ENCODE measurements at regions not wholly inside any gene's neighbourhood (a gene's known extent, or its start where the extent isn't known, plus 50 kb on each side); places are given as distances from the start of the nearest gene placed in this dataset.
A peak's percentile ranks its signal among the peaks of the same experiment; 100 is the strongest.

- no peak overlapping the region for H3K4me3 ChIP-seq
- DNase-seq, result no peak
- H3K27me3 ChIP-seq (ENCODE audit: control insufficient read depth in 3 of 3, insufficient read depth in 3 of 3, low read length in 2 of 3), result no peaks in the 10 kb centered on the region
- no peak for ATAC-seq (ENCODE audit: insufficient read depth, low FRiP score)
- no peak overlapping the region for H3K9ac ChIP-seq (ENCODE audit: insufficient read depth in 1 of 2, low read length in 2 of 2)
- H3K9me3 ChIP-seq (ENCODE audit: control insufficient read depth in 4 of 4, insufficient read depth in 3 of 4, low read length in 3 of 4), result peaks cover 0 to 2% (median 0%) of the 10 kb centered on the region in 4 donors
- 84 to 91% methylated on average over 1 of the region's 1 CpG for WGBS, 2 donors
- no peaks in the 10 kb centered on the region for H3K36me3 ChIP-seq (ENCODE audit: control insufficient read depth in 4 of 4, insufficient read depth in 4 of 4, low read length in 4 of 4)
- TF ChIP-seq, protein P1, sequence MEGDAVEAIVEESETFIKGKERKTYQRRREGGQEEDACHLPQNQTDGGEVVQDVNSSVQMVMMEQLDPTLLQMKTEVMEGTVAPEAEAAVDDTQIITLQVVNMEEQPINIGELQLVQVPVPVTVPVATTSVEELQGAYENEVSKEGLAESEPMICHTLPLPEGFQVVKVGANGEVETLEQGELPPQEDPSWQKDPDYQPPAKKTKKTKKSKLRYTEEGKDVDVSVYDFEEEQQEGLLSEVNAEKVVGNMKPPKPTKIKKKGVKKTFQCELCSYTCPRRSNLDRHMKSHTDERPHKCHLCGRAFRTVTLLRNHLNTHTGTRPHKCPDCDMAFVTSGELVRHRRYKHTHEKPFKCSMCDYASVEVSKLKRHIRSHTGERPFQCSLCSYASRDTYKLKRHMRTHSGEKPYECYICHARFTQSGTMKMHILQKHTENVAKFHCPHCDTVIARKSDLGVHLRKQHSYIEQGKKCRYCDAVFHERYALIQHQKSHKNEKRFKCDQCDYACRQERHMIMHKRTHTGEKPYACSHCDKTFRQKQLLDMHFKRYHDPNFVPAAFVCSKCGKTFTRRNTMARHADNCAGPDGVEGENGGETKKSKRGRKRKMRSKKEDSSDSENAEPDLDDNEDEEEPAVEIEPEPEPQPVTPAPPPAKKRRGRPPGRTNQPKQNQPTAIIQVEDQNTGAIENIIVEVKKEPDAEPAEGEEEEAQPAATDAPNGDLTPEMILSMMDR (IDR thresholded peaks at IDR 0.05; ENCODE audit: control extremely low read depth, extremely low read depth), result no peak
- no peak overlapping the region for H3K27ac ChIP-seq (ENCODE audit: low read depth in 1 of 2, low read length in 1 of 2)
- peaks cover 0 to 20% (median 2%) of the 10 kb centered on the region in 5 donors for H3K4me1 ChIP-seq (ENCODE audit: control insufficient read depth in 5 of 5, insufficient read depth in 5 of 5, low read length in 5 of 5)
Observed at GRCh38 chr9:13809401-13809800, 504.5 kb downstream of the NFIB start.

GRCh38 chr9:13807118-13807517 lies 506.8 kb downstream of the NFIB start:
- no peak overlapping the region for H3K27ac ChIP-seq (ENCODE audit: low read depth in 1 of 2, low read length in 1 of 2)
- H3K36me3 ChIP-seq (ENCODE audit: control insufficient read depth in 4 of 4, insufficient read depth in 4 of 4, low read length in 4 of 4), result no peaks in the 10 kb centered on the region
- peaks cover 0 to 24% (median 2%) of the 10 kb centered on the region in 5 donors for H3K4me1 ChIP-seq (ENCODE audit: control insufficient read depth in 5 of 5, insufficient read depth in 5 of 5, low read length in 5 of 5)
- peaks cover 0 to 2% (median 0%) of the 10 kb centered on the region in 4 donors for H3K9me3 ChIP-seq (ENCODE audit: control insufficient read depth in 4 of 4, insufficient read depth in 3 of 4, low read length in 3 of 4)
- H3K27me3 ChIP-seq (ENCODE audit: control insufficient read depth in 3 of 3, insufficient read depth in 3 of 3, low read length in 2 of 3), result no peaks in the 10 kb centered on the region
- H3K9ac ChIP-seq (ENCODE audit: insufficient read depth in 1 of 2, low read length in 2 of 2), result no peak overlapping the region
- ATAC-seq (ENCODE audit: insufficient read depth, low FRiP score), result no peak
- H3K4me3 ChIP-seq, result no peak overlapping the region
- TF ChIP-seq, protein P1 (IDR thresholded peaks at IDR 0.05; ENCODE audit: control extremely low read depth, extremely low read depth), result no peak
- DNase-seq, result no peak
- 93 to 94% methylated on average over 4 of the region's 4 CpGs for WGBS, 2 donors

DNA sequence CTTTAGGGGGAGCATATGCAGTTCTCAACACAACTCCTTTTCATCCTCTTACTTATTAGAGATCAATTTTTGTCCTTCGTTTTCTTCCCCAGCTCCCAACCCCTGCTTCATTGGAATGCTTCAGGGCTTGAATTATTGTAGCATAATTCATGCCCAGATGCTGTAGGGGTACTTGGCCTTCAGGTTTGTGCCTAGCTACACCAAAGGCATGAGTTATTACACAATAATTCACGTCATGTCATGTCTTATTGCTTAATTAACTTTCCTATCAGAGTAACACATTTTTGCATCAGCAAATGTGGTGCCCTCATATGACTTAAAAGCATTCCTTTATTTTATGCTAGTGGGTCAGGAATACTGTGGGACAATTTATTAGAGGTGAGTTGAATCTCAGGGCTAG lies 507.2 kb downstream of the NFIB start:
- H3K36me3 ChIP-seq (ENCODE audit: control insufficient read depth in 4 of 4, insufficient read depth in 4 of 4, low read length in 4 of 4), result no peaks in the 10 kb centered on the region
- DNase-seq (no peak), ATAC-seq (ENCODE audit: insufficient read depth, low FRiP score) (no peak)
- H3K27ac ChIP-seq (ENCODE audit: low read depth in 1 of 2, low read length in 1 of 2), result no peak overlapping the region
- 77 to 83% methylated on average over 2 of the region's 2 CpGs for WGBS, 2 donors
- no peak overlapping the region for H3K4me3 ChIP-seq
- no peaks in the 10 kb centered on the region for H3K27me3 ChIP-seq (ENCODE audit: control insufficient read depth in 3 of 3, insufficient read depth in 3 of 3, low read length in 2 of 3)
- peaks cover 0 to 24% (median 2%) of the 10 kb centered on the region in 5 donors for H3K4me1 ChIP-seq (ENCODE audit: control insufficient read depth in 5 of 5, insufficient read depth in 5 of 5, low read length in 5 of 5)
- no peak overlapping the region for H3K9ac ChIP-seq (ENCODE audit: insufficient read depth in 1 of 2, low read length in 2 of 2)
- TF ChIP-seq, protein P1 (IDR thresholded peaks at IDR 0.05; ENCODE audit: control extremely low read depth, extremely low read depth), result no peak
- peaks cover 0 to 2% (median 0%) of the 10 kb centered on the region in 4 donors for H3K9me3 ChIP-seq (ENCODE audit: control insufficient read depth in 4 of 4, insufficient read depth in 3 of 4, low read length in 3 of 4)

GRCh38 chr9:13805546-13805945 lies 508.4 kb downstream of the NFIB start:
- Histone ChIP-seq H3K27ac (ENCODE audit: low read depth in 1 of 2, low read length in 1 of 2) (no peak overlapping the region), H3K4me3 (no peak overlapping the region), H3K4me1 (ENCODE audit: control insufficient read depth in 5 of 5, insufficient read depth in 5 of 5, low read length in 5 of 5) (peaks cover 0 to 23% (median 2%) of the 10 kb centered on the region in 5 donors), H3K9me3 (ENCODE audit: control insufficient read depth in 4 of 4, insufficient read depth in 3 of 4, low read length in 3 of 4) (peaks cover 0 to 2% (median 0%) of the 10 kb centered on the region in 4 donors), H3K27me3 (ENCODE audit: control insufficient read depth in 3 of 3, insufficient read depth in 3 of 3, low read length in 2 of 3) (no peaks in the 10 kb centered on the region), H3K36me3 (ENCODE audit: control insufficient read depth in 4 of 4, insufficient read depth in 4 of 4, low read length in 4 of 4) (no peaks in the 10 kb centered on the region), H3K9ac (ENCODE audit: insufficient read depth in 1 of 2, low read length in 2 of 2) (no peak overlapping the region)
- no peak for ATAC-seq (ENCODE audit: insufficient read depth, low FRiP score)
- TF ChIP-seq, protein P1 (IDR thresholded peaks at IDR 0.05; ENCODE audit: control extremely low read depth, extremely low read depth), result no peak
- peak; percentile 32 to 90 (median 87) for DNase-seq
- 67 to 70% methylated on average over 5 of the region's 5 CpGs for WGBS, 2 donors
